Ishikawa (cell line): ENCODE measurements at regions not wholly inside any gene's neighbourhood (a gene's known extent, or its start where the extent isn't known, plus 50 kb on each side); places are given as distances from the start of the nearest gene placed in this dataset.
A peak's percentile ranks its signal among the peaks of the same experiment; 100 is the strongest.

Source experiments
- CEBPB ChIP-seq: IDR thresholded peaks from 2 replicates; pipeline ENCODE4 v1.6.1; 2012
- CREB1 ChIP-seq: IDR thresholded peaks from 2 replicates; pipeline ENCODE4 v1.6.1; 2012; ENCODE audit warnings: low read depth
- EGR1 ChIP-seq: IDR thresholded peaks from 2 replicates; pipeline ENCODE4 v1.6.1; 2012
- EP300 ChIP-seq: IDR thresholded peaks from 2 replicates; pipeline ENCODE4 v1.6.1; 2012; ENCODE audit warnings: borderline replicate concordance
- FOXM1 ChIP-seq: IDR thresholded peaks from 2 replicates; pipeline ENCODE4 v1.6.1; 2012; ENCODE audit warnings: low read depth, borderline replicate concordance
- MAX ChIP-seq: IDR thresholded peaks from 2 replicates; pipeline ENCODE4 v1.6.1; 2012
- NFIC ChIP-seq: IDR thresholded peaks from 2 replicates; pipeline ENCODE4 v1.6.1; 2012
- RAD21 ChIP-seq: IDR thresholded peaks from 2 replicates; pipeline ENCODE4 v1.6.1; 2012; ENCODE audit warnings: low read depth
- REST ChIP-seq: IDR thresholded peaks from 2 replicates; pipeline ENCODE4 v1.6.1; 2012; ENCODE audit warnings: low read depth, mild to moderate bottlenecking
- TAF1 ChIP-seq: IDR thresholded peaks from 2 replicates; pipeline ENCODE4 v1.6.1; 2012; ENCODE audit warnings: low read depth, mild to moderate bottlenecking
- TCF12 ChIP-seq: IDR thresholded peaks from 2 replicates; pipeline ENCODE4 v1.6.1; 2012; ENCODE audit warnings: low read depth
- TEAD4 ChIP-seq: IDR thresholded peaks from 2 replicates; pipeline ENCODE4 v1.6.1; 2012
- USF1 ChIP-seq: IDR thresholded peaks from 2 replicates; pipeline ENCODE4 v1.6.1; 2012
- YY1 ChIP-seq: IDR thresholded peaks from 2 replicates; pipeline ENCODE4 v1.6.1; 2012; ENCODE audit warnings: low read depth
- ZBTB7A ChIP-seq: IDR thresholded peaks from 2 replicates; pipeline ENCODE4 v1.6.1; 2012; ENCODE audit warnings: low read depth

- TF ChIP-seq EGR1, result peak; percentile 39
- no peak for TF ChIP-seq REST
- peak; percentile 64; the same call in 1 of the 2 replicates for TF ChIP-seq FOXM1
- peak; percentile 49 for TF ChIP-seq CEBPB
- no peak for TF ChIP-seq ZBTB7A
- TF ChIP-seq USF1, result no peak
- peak; percentile 10; the same call in 1 of the 2 replicates for TF ChIP-seq RAD21
- peak; percentile 88; the same call in 1 of the 2 replicates for TF ChIP-seq EP300
- no peak for TF ChIP-seq YY1
- TF ChIP-seq TAF1, result no peak
- TF ChIP-seq TCF12, result peak; percentile 90
- no peak for TF ChIP-seq CREB1
- peak; percentile 79 for TF ChIP-seq NFIC
- peak; percentile 33; the same call in 1 of the 2 replicates for TF ChIP-seq TEAD4
- TF ChIP-seq MAX, result no peak
Observed at GRCh38 chr7:435630-436366, 83.8 kb downstream of the PDGFA start.

- TF ChIP-seq REST, result no peak
- no peak for TF ChIP-seq CREB1
- TF ChIP-seq YY1, result no peak
- TF ChIP-seq TEAD4, result no peak
- no peak for TF ChIP-seq FOXM1
- no peak for TF ChIP-seq NFIC
- no peak for TF ChIP-seq TCF12
- no peak for TF ChIP-seq USF1
Observed at GRCh38 chr7:436367-437128, 83.1 kb downstream of the PDGFA start.

- no peak for TF ChIP-seq YY1
- no peak for TF ChIP-seq RAD21
- TF ChIP-seq TEAD4, result no peak
- no peak for TF ChIP-seq TAF1
- TF ChIP-seq TCF12, result no peak
- no peak for TF ChIP-seq CEBPB
- no peak for TF ChIP-seq ZBTB7A
- TF ChIP-seq REST, result no peak
- no peak for TF ChIP-seq USF1
- TF ChIP-seq FOXM1, result no peak
- no peak for TF ChIP-seq CREB1
- TF ChIP-seq MAX, result no peak
- no peak for TF ChIP-seq NFIC
- TF ChIP-seq EP300, result no peak
- TF ChIP-seq EGR1, result no peak
Observed at GRCh38 chr7:437329-438251, 82.1 kb downstream of the PDGFA start.
